ENCODE measurements at regions not wholly inside any gene's neighbourhood (a gene's known extent, or its start where the extent isn't known, plus 50 kb on each side); places are given as distances from the start of the nearest gene placed in this dataset.

- no peak for TF ChIP-seq CTCF (IDR thresholded peaks at IDR 0.05; ENCODE audit: low read length)
- TF ChIP-seq EZH2 (optimal IDR thresholded peaks at IDR 0.05; ENCODE audit: low read depth, low read length), result no peak
- TF ChIP-seq EZH2phosphoT487 (IDR thresholded peaks at IDR 0.05; ENCODE audit: low read length), result no peak
Measured at GRCh38 chr1:188096521-188096920, 1267.8 kb downstream of the PLA2G4A start.

All from MM.1S (cell line).